ENCODE measurements at regions not wholly inside any gene's neighbourhood (a gene's known extent, or its start where the extent isn't known, plus 50 kb on each side); places are given as distances from the start of the nearest gene placed in this dataset.

DNA sequence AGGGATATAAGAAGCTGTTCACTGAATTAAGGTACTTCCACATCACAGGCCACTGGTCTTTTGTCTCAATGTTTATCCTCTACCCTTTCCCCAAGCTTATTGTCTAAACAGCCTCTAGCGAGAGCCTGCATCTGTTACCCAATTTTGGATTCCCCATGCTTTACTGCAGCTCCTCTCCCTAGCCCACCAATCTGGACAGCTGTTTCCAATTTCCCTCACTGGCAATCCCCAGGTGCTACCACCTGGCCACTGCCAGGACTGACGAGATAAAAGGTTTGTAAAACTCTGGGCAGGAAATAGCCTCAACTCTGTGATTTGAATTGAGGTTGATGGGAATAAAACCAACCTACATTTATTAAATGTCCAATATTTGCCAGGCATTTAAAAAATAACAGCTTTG, 58.0 kb upstream of the TEX9 start:
- Mint-ChIP-seq H3K36me3 (ENCODE audit: low read depth) (no peaks in the 10 kb centered on the region), H3K9me3 (peaks cover 2% of the 10 kb centered on the region), H3K4me1 (no peaks in the 10 kb centered on the region), H3K27ac (no peak overlapping the region), H3K4me3 (no peak overlapping the region), H3K27me3 (no peaks in the 10 kb centered on the region)
- DNase-seq (no peak), ATAC-seq (ENCODE audit: low read depth) (no peak)
- ChIA-PET POLR2A (no interaction called here), CTCF (no interaction called here)
- TF ChIP-seq, protein P1, sequence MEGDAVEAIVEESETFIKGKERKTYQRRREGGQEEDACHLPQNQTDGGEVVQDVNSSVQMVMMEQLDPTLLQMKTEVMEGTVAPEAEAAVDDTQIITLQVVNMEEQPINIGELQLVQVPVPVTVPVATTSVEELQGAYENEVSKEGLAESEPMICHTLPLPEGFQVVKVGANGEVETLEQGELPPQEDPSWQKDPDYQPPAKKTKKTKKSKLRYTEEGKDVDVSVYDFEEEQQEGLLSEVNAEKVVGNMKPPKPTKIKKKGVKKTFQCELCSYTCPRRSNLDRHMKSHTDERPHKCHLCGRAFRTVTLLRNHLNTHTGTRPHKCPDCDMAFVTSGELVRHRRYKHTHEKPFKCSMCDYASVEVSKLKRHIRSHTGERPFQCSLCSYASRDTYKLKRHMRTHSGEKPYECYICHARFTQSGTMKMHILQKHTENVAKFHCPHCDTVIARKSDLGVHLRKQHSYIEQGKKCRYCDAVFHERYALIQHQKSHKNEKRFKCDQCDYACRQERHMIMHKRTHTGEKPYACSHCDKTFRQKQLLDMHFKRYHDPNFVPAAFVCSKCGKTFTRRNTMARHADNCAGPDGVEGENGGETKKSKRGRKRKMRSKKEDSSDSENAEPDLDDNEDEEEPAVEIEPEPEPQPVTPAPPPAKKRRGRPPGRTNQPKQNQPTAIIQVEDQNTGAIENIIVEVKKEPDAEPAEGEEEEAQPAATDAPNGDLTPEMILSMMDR (IDR thresholded peaks at IDR 0.05), result no peak
- intact Hi-C loops (cut with micrococcal nuclease), result no loop called here

DNA sequence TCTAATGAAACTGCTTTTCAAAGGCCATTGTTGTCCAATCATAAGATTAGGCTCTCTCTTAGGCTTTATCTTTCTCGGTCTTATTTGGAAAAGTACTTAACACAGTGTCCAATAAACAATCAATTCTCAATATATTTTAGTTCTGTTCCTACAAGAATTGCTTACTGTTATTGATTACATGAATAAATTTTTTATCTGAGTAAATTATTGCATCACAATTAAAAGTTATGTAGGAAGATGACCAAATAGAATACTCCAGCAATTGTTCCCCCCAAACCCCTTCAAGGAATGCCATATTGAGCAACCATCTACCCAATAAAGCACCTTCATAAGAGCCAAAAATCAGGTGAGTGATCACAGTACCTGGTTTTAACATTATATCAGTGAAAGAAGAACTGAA, 55.0 kb upstream of the RFX7 start:
- CTCF ChIA-PET, result no interaction called here
- intact Hi-C loops (cut with micrococcal nuclease), result no loop called here
- H3K36me3 Mint-ChIP-seq (ENCODE audit: low read depth), result no peaks in the 10 kb centered on the region
- no peak for ATAC-seq (ENCODE audit: low read depth)
- no peaks in the 10 kb centered on the region for H3K9me3 Mint-ChIP-seq
- POLR2A ChIA-PET, result no interaction called here
- no peaks in the 10 kb centered on the region for H3K27me3 Mint-ChIP-seq
- H3K4me1 Mint-ChIP-seq, result no peaks in the 10 kb centered on the region
- no peak overlapping the region for H3K27ac Mint-ChIP-seq
- DNase-seq, result no peak
- TF ChIP-seq, protein P1 (IDR thresholded peaks at IDR 0.05), result no peak
- no peak overlapping the region for H3K4me3 Mint-ChIP-seq

DNA sequence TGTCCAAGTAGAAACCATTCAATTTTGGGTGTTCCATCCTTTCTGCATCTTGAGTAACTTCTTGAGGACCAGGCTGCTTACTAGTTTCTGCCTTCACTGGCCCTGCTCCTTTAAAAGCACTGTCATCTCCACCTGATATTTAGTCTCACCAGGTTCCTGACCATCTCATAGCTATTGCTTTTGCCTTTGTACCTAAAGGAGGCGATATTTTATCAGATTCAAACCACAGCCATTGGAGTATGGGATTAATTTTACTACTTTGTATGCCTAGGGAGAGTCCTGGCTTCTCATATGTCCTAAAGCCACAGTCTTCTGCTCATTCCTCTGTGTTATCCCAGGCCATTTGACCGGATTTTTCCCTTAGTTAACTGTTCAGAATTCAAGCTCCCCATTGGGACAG, 51.8 kb upstream of the RFX7 start:
- no peaks in the 10 kb centered on the region for H3K9me3 Mint-ChIP-seq
- TF ChIP-seq, protein P1 (IDR thresholded peaks at IDR 0.05), result no peak
- no peak for ATAC-seq (ENCODE audit: low read depth)
- intact Hi-C loops (cut with micrococcal nuclease), result no loop called here
- DNase-seq, result no peak
- H3K36me3 Mint-ChIP-seq (ENCODE audit: low read depth), result no peaks in the 10 kb centered on the region
- H3K27ac Mint-ChIP-seq, result no peak overlapping the region
- ChIA-PET CTCF (no interaction called here), POLR2A (interaction anchor here (0.6 kb wide), 1 partner anchor 51 kb away, joined by 3 read pairs; no protein-coding TSS in a partner anchor)
- no peaks in the 10 kb centered on the region for H3K27me3 Mint-ChIP-seq
- no peak overlapping the region for H3K4me3 Mint-ChIP-seq
- no peaks in the 10 kb centered on the region for H3K4me1 Mint-ChIP-seq

DNA sequence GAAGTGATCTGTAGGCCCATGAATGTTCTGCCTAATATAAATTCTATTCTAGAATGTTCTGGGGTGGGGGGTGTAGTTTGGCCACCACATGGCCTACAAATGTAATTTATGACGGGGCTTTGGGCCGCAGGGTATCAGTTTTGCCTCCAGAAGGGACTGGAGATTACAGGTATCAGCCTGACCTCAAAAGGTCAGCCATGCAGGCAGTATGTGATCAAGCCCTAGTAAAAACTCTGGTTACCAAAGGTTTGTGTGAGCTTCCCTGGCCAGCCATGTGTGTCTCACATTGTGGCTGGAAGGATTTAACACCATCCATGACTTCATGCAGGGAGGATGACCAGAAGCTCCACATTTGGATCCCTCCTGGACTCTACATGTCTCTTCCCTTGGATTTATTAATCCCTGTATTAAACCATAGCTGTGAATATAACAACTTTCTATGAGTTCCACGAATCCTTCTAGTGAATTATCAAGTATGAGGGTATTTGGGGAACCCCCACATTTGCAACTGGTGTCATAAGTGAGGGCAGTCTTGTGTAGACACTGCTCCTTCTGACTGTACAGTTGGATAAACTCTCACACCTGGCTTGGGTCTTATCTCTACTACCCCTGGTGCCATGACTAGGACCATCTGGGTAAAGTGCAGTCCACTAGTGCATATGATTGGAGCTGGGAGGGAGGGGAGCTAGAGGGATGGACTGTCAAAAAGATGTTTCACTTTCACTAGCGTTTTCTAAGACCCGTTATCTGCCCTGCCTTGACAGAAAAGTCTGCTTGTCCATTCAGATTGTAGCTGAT, 50.0 kb upstream of the RFX7 start:
- H3K27ac Mint-ChIP-seq, result no peak overlapping the region
- TF ChIP-seq, protein P1 (IDR thresholded peaks at IDR 0.05), result no peak

More for the DNA sequence above, 50.0 kb upstream of the RFX7 start:
- no peak for DNase-seq
- Mint-ChIP-seq H3K9me3 (peaks cover 12% of the 10 kb centered on the region), H3K36me3 (ENCODE audit: low read depth) (peaks cover 1% of the 10 kb centered on the region), H3K4me3 (no peak overlapping the region), H3K27me3 (no peaks in the 10 kb centered on the region), H3K4me1 (no peaks in the 10 kb centered on the region)
- CTCF ChIA-PET, result no interaction called here
- no peak for ATAC-seq (ENCODE audit: low read depth)
- POLR2A ChIA-PET, result no interaction called here
- intact Hi-C loops (cut with micrococcal nuclease), result no loop called here

Measured in activated B cell treated with CpG ODN at 0.5 μM for 24 hours (primary cell).